ENCODE measurements at regions not wholly inside any gene's neighbourhood (a gene's known extent, or its start where the extent isn't known, plus 50 kb on each side); places are given as distances from the start of the nearest gene placed in this dataset.

- intact Hi-C loops (cut with micrococcal nuclease): no loop called here
Measured at GRCh38 chr2:156695595-156695994, 259.4 kb downstream of the GPD2 start.

GRCh38 chr2:156697906-156698305 lies 261.7 kb downstream of the GPD2 start:
- intact Hi-C loops (cut with micrococcal nuclease): no loop called here

- intact Hi-C loops (cut with micrococcal nuclease): no loop called here
Measured at GRCh38 chr2:156700681-156701080, 264.5 kb downstream of the GPD2 start.

- intact Hi-C loops (cut with micrococcal nuclease): no loop called here
Measured at GRCh38 chr2:156702541-156702940, 266.4 kb downstream of the GPD2 start.

- intact Hi-C loops (cut with micrococcal nuclease): no loop called here
Measured at GRCh38 chr2:156703642-156704041, 267.5 kb downstream of the GPD2 start.

GRCh38 chr2:156704132-156704531 lies 268.0 kb downstream of the GPD2 start:
- intact Hi-C loops (cut with micrococcal nuclease): no loop called here

GRCh38 chr2:156704617-156705016 lies 268.4 kb downstream of the GPD2 start:
- intact Hi-C loops (cut with micrococcal nuclease): no loop called here

- intact Hi-C loops (cut with micrococcal nuclease): no loop called here
Measured at GRCh38 chr2:156706576-156706975, 270.4 kb downstream of the GPD2 start.

GRCh38 chr2:156708051-156708450 lies 271.9 kb downstream of the GPD2 start:
- intact Hi-C loops (cut with micrococcal nuclease): no loop called here

GRCh38 chr2:156709091-156709490 lies 272.9 kb downstream of the GPD2 start:
- intact Hi-C loops (cut with micrococcal nuclease): no loop called here

- intact Hi-C loops (cut with micrococcal nuclease): no loop called here
Measured at GRCh38 chr2:156719036-156719435, 282.9 kb downstream of the GPD2 start.

- intact Hi-C loops (cut with micrococcal nuclease): no loop called here
Measured at GRCh38 chr2:156727867-156728266, 291.7 kb downstream of the GPD2 start.

GRCh38 chr2:156728328-156728727 lies 292.1 kb downstream of the GPD2 start:
- intact Hi-C loops (cut with micrococcal nuclease): no loop called here

GRCh38 chr2:156731506-156731905 lies 295.3 kb downstream of the GPD2 start:
- intact Hi-C loops (cut with micrococcal nuclease): no loop called here

GRCh38 chr2:156736950-156737349 lies 300.8 kb downstream of the GPD2 start:
- intact Hi-C loops (cut with micrococcal nuclease): no loop called here

GRCh38 chr2:156739301-156739700 lies 303.1 kb downstream of the GPD2 start:
- intact Hi-C loops (cut with micrococcal nuclease): no loop called here

- intact Hi-C loops (cut with micrococcal nuclease): no loop called here
Measured at GRCh38 chr2:156745619-156746018, 309.4 kb downstream of the GPD2 start.

- intact Hi-C loops (cut with micrococcal nuclease): no loop called here
Measured at GRCh38 chr2:156748221-156748620, 312.0 kb downstream of the GPD2 start.

- intact Hi-C loops (cut with micrococcal nuclease): no loop called here
Measured at GRCh38 chr2:156752042-156752441, 315.9 kb downstream of the GPD2 start.

GRCh38 chr2:156753766-156754165 lies 317.6 kb downstream of the GPD2 start:
- intact Hi-C loops (cut with micrococcal nuclease): no loop called here

- intact Hi-C loops (cut with micrococcal nuclease): no loop called here
Measured at GRCh38 chr2:156756516-156756915, 320.3 kb downstream of the GPD2 start.

- intact Hi-C loops (cut with micrococcal nuclease): no loop called here
Measured at GRCh38 chr2:156763174-156763573, 327.0 kb downstream of the GPD2 start.

GRCh38 chr2:156765043-156765442 lies 328.9 kb downstream of the GPD2 start:
- intact Hi-C loops (cut with micrococcal nuclease): no loop called here

GRCh38 chr2:156765450-156765849 lies 329.3 kb downstream of the GPD2 start:
- intact Hi-C loops (cut with micrococcal nuclease): no loop called here

All from T-helper 2 cell treated with Interferon-gamma antibody and Interleukin-4, amounts not matched to agents 100 ng/mL and 5 ng/mL, for 36 hours (primary cell).